Fibroblast of mammary gland (primary cell): ENCODE measurements at regions not wholly inside any gene's neighbourhood (a gene's known extent, or its start where the extent isn't known, plus 50 kb on each side); places are given as distances from the start of the nearest gene placed in this dataset.

Source experiments
- DNase-seq: peaks from one replicate; pipeline ENCODE4 v3.0.0-alpha.2; 2010; ENCODE audit warnings: low read depth
- H3K4me3 ChIP-seq: 2 replicates; pipeline ENCODE4 v1.5.1; 2011; ENCODE audit warnings: low read depth, mild to moderate bottlenecking, low read length, moderate library complexity; ENCODE audit not compliant: control insufficient read depth
- TF ChIP-seq, protein P1 (sequence below): conservative IDR thresholded peaks from 2 replicates; pipeline ENCODE4 v1.5.1; 2011; ENCODE audit warnings: low read depth, low read length, inconsistent platforms; ENCODE audit not compliant: control insufficient read depth, insufficient read depth

DNA sequence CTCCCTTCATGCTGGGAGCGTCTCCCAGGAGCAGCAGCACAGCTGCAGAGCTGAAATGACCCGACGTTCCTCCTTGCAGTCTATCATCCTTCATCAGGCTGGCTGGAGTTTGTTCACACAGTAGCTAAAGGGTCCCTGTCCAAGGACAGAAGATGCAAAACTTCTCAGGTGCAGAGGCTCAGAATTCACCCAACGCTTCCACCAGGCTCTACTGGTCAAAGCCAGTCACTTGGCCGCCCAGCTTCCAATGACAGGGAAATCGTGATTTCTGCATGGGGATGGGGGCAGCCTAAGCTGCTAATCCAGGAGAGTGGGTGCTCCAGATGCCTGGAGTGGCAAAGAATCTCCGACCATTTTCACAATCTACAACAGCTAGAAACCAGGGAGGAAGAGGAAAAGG, 97.0 kb upstream of the SALL3 start:
- H3K4me3 ChIP-seq = no peak overlapping the region
- no peak for DNase-seq
- TF ChIP-seq, protein P1, sequence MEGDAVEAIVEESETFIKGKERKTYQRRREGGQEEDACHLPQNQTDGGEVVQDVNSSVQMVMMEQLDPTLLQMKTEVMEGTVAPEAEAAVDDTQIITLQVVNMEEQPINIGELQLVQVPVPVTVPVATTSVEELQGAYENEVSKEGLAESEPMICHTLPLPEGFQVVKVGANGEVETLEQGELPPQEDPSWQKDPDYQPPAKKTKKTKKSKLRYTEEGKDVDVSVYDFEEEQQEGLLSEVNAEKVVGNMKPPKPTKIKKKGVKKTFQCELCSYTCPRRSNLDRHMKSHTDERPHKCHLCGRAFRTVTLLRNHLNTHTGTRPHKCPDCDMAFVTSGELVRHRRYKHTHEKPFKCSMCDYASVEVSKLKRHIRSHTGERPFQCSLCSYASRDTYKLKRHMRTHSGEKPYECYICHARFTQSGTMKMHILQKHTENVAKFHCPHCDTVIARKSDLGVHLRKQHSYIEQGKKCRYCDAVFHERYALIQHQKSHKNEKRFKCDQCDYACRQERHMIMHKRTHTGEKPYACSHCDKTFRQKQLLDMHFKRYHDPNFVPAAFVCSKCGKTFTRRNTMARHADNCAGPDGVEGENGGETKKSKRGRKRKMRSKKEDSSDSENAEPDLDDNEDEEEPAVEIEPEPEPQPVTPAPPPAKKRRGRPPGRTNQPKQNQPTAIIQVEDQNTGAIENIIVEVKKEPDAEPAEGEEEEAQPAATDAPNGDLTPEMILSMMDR = no peak

DNA sequence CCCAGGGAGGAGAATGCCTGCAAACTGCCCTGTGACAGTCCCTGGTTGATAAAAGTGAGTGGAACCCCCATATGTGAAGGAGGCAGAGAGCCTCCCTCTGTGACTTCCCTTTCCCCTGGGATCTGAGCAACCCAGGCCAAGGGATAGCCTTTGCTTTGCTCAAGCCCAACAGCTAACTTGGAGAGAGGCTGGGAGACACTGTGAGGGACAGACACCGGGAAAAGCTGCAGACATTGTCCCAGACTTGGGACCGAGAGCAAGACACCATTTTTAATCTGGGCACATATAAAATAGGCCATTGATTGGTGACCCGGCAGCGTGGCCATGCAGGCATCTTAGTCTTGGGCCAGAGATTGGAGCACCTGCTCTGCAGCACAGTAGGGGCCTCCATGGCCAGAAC, 96.1 kb upstream of the SALL3 start:
- no peak overlapping the region for H3K4me3 ChIP-seq
- DNase-seq = no peak
- TF ChIP-seq, protein P1 = no peak

DNA sequence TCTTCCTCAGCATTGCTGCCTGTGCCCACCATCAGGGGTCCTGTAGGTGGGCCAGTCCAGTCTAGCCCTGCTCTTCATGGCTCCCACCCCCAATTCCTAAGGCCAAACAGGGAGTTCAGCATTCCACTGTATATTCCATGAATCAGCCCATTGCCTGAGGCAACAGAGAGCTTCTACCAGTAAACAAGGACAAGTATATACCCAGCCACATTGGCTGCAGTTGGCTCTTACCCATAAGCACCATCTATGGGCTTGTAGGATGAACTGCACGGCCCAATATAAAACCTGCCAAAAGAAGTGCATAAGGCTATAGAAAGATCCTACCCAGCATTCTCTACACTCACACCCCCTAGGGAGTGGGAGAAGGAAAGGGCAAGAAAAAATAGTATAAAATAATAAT, 95.1 kb upstream of the SALL3 start:
- TF ChIP-seq, protein P1 = no peak
- H3K4me3 ChIP-seq = no peak overlapping the region
- no peak for DNase-seq

DNA sequence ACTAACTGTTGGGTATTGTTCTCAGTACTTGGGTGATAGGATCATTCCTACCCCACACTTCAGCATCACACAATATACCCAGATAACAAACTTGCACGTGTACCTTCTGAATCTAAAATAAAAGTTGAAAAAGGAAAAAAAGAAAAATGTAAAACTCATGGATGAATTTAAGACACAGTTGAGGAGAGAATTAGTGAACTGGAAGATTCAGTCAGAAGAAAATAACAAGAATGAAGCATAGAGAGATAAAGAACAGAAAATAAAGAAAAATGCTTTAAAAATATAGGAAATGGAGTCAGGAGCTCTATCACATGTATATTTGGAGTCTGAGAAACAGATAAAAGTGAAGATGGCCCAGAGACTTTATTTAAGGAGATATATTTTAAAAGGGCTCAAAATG, 90.4 kb upstream of the SALL3 start:
- no peak overlapping the region for H3K4me3 ChIP-seq
- no peak for DNase-seq
- TF ChIP-seq, protein P1 = no peak

DNA sequence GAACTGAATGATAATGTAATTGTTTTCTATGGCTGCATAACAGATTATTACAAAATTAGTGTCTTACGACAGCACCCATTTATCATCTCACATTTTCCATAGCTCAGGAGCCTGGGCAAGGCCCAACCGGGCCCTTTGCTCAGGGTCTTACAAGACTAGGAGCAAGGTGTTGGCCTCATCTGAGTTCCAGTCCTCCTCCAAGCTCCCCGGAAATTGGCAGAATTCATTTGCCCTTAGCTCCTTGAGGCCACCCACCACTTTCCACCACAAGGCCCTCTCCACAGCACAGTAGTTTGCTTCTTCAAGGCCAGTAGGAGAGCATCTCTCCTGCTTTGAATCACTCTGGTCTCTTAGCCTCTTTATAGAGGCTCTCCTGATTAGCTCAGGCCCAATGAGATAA, 89.2 kb upstream of the SALL3 start:
- H3K4me3 ChIP-seq = no peak overlapping the region
- TF ChIP-seq, protein P1 = no peak
- DNase-seq = no peak

DNA sequence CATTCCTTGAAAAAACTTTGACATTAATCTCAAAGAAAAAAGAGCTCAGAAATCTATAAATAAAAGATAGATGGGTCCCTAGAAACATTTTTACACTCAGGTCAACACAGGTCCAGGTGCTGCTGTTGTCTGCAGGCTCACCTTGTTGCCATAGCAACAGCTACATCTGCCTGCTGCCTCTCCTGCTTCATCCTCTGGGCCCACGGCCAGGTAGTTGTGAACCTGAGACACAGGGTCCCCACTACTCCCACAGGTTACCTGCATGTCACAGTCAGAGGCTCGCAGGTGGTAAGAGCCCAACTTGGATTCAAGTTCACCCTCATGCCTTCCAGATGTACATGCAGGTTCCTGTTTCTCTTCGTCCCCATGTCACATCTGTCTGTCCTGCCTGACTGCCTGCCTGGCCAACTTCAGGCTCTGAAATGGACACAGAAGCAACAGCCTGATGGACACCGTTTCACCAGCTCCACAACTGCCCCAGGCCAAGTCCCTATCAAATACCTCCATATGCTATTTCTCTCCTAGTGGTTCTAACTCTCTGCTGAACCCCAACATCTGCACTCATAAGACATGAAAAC, 88.3 kb upstream of the SALL3 start:
- TF ChIP-seq, protein P1 = no peak
- H3K4me3 ChIP-seq = no peak overlapping the region
- DNase-seq = no peak

DNA sequence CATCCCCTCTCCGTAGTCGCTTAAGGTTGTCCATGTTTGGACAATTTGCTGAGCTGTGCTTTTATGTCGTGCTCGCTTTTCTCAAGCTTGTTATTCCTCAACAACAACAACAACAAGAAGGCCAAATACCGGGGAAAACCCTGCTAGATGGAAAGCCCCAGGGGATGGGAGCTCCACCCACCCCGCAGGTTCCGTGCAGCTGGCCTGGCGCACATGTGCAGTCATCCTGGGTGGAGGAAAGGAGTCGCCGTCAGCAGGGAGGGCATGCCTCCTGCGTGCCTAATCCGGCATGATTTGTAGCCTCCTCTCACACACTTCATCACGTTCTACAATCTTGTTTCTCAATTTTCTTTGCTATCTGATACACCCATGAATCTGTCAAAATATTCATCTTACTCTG, 87.4 kb upstream of the SALL3 start:
- DNase-seq = no peak
- H3K4me3 ChIP-seq = no peak overlapping the region
- TF ChIP-seq, protein P1 = no peak
